GM21619 (cell line): ENCODE measurements at regions not wholly inside any gene's neighbourhood (a gene's known extent, or its start where the extent isn't known, plus 50 kb on each side); places are given as distances from the start of the nearest gene placed in this dataset.

Experiments
- ATAC-seq: cut with Tn5 transposase; IDR thresholded peaks from one replicate; pipeline ENCODE4 v1.9.1; 2021; ENCODE audit not compliant: unreplicated experiment

DNA sequence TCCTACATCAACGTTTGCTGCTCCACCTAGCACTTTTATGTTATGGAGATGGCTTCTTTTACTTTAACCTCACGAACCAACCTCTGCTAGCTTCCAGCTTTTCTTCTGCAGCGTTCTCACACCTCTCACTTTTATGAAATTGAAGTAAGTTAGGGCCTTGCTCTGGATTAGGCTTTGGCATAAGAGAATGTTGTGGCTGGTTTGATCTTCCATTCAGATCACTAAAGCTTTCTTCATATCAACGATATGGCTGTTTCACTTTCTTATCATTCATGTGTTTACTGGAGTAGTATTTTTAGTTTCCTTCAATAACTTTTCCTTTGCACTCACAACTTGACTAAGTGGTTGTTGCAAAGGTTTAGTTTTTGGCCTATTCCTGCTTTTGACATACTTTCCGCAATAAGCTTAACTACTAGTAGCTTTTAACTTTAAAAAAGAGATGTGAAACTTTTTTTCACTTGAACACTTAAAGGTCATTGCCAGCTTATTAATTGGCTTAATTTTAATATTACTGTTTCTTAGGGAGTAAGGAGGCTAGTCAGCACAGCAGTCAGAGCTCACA is 60.0 kb upstream of the SPRY2 start:
- no peak for ATAC-seq

DNA sequence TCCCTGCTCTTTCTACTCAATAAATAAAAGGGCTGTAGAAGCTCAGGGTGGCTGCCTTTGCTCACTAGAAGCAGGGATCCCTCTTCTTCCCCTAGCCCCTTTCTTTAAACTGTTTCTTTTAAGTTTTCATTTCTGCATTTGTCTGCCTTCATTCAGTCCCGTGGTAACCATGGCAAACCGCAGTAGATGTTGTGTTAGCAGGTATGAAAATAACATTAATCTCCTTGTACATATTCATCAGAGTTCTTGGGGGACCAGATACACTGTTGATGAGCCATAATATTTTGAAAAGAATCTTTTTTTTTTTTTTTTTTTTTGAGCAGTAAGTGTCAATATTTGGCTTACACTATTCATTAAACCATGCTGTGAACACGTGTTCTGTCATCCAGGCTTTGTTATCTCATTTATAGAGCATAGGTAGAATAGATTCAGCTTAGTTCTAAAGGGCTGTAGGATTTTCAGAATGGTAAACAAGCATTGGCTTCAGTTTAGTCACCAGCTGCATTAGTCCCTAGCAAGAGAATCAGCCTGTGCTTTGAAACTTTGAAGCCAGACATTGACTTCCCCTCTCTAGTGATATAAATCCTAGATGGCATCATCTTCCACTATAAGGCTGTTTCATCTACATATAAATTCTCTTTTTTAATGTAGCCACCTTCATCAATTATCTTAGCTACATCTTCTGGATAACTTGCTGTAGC is 59.4 kb upstream of the SPRY2 start:
- ATAC-seq: no peak

DNA sequence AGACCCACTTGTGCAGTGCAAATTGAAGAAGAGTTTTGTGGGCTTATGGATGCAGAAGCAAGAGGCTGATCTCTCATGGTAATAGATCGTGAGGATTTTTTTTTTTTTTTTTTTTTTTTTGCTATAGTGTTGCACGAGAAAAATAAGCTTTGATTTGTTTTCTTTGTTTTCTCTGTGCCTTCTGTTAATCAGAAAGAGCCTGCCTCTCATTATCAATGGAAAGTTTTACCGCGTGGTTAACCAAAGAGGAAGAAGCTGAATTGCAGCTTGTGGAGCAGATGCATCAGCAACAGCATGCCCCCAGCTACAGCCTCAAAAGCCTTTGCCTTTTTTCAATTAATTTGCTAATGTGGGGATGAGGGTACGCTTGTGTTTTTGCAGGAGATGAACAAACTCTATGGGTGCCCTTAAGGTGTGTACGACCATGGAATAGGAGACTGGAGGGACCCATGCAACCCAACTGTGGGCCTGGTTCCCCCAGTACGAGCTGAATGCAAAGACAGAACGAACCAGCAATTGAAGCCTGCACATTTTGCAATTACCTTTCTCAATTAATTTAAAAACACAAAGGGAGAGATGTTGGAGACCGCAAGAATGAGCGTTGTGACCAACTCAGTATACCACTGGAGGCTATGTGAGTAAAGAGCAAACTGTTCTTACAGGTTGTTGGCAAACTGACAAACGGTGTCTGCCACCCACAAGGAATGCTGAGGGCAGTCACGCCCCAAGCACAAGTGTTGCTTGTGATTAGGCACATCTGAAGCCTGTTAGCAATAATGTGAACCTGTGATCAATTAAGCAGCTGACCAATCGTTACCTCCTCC is 58.6 kb upstream of the SPRY2 start:
- ATAC-seq: no peak
